HEK293T (cell line): ENCODE measurements at regions not wholly inside any gene's neighbourhood (a gene's known extent, or its start where the extent isn't known, plus 50 kb on each side); places are given as distances from the start of the nearest gene placed in this dataset.

Experiments
- ARNT ChIP-seq: fragments of 450-650 bp; IDR thresholded peaks from 2 replicates; pipeline ENCODE4 v1.6.1; 2017; ENCODE audit warnings: mild to moderate bottlenecking
- ELF4 ChIP-seq: fragments of 450-650 bp; IDR thresholded peaks from 2 replicates; pipeline ENCODE4 v1.6.1; 2017; ENCODE audit warnings: antibody characterized with exemption
- FOXA1 ChIP-seq: fragments of 450-650 bp; IDR thresholded peaks from 2 replicates; pipeline ENCODE4 v1.6.1; 2016; ENCODE audit warnings: mild to moderate bottlenecking
- FOXM1 ChIP-seq: fragments of 450-650 bp; IDR thresholded peaks from 2 replicates; pipeline ENCODE4 v1.6.1; 2017; ENCODE audit warnings: mild to moderate bottlenecking, borderline replicate concordance
- SP1 ChIP-seq: fragments of 450-650 bp; IDR thresholded peaks from 2 replicates; pipeline ENCODE4 v1.6.1; 2017

DNA sequence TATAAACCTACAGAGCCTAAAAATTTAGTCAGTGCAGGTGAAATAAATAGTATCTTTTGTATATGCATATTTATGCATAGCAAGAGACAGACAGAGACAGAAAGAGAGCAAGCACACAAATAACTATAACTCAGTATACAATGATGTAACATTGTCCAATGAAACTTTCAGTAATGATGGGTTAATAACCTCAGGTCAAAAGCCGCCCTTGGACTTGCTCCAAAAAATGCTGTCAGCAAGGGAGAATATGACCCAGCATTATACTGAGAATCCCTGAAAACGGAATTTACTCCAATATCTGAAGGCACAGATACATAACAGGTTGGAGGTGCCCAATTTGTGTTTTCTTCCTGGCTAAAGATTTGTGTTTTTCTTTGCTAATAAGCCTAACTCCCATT, 590.6 kb upstream of the NOX3 start:
- TF ChIP-seq ELF4 (no peak), ARNT (no peak), FOXM1 (no peak), SP1 (no peak), FOXA1 (no peak)
